ENCODE measurements at regions not wholly inside any gene's neighbourhood (a gene's known extent, or its start where the extent isn't known, plus 50 kb on each side); places are given as distances from the start of the nearest gene placed in this dataset.

GRCh38 chr6:8322659-8323058 lies 112.7 kb downstream of the SLC35B3 start:
- BruUV-seq (replicated peaks): no TSS peak
- H3K4me1 ChIP-seq: peaks cover 11% of the 10 kb centered on the region
- Mint-ChIP-seq H3K27me3 (ENCODE audit: insufficient read depth, unreplicated experiment) (no peaks in the 10 kb centered on the region), H3K27ac (ENCODE audit: unreplicated experiment) (no peak overlapping the region), H3K4me1 (ENCODE audit: low read depth, unreplicated experiment) (peaks cover 16% of the 10 kb centered on the region), H3K36me3 (ENCODE audit: insufficient read depth, unreplicated experiment) (peaks cover 12% of the 10 kb centered on the region), H3K4me3 (ENCODE audit: unreplicated experiment) (no peak overlapping the region), H3K9me3 (ENCODE audit: unreplicated experiment) (no peaks in the 10 kb centered on the region)
- no peak for DNase-seq
- H3K36me3 ChIP-seq (ENCODE audit: control insufficient read depth, insufficient read depth, low read length): no peaks in the 10 kb centered on the region
- no peak for TF ChIP-seq CTCF (IDR thresholded peaks at IDR 0.05; ENCODE audit: insufficient read depth in 1 of 2, low read depth in 1 of 2, low read length in 1 of 2, severe bottlenecking in 1 of 2, unreplicated experiment in 1 of 2)
- H3K9me3 ChIP-seq: no peaks in the 10 kb centered on the region
- POLR2A ChIA-PET: no interaction called here
- no peak overlapping the region for H3K4me3 ChIP-seq (ENCODE audit: low read depth, low read length)
- H3K27me3 ChIP-seq (replicated peaks; ENCODE audit: control insufficient read depth, insufficient read depth, low read length): no peaks in the 10 kb centered on the region
- CTCF ChIA-PET: no interaction called here
- intact Hi-C loops (cut with micrococcal nuclease; ENCODE audit: unreplicated experiment): loop anchor here (5.0 kb wide), 1 partner anchor 90 kb away; no protein-coding TSS in a partner anchor

GRCh38 chr6:8321671-8322404 lies 113.5 kb downstream of the SLC35B3 start:
- no peaks in the 10 kb centered on the region for H3K27me3 Mint-ChIP-seq (ENCODE audit: insufficient read depth, unreplicated experiment)

GRCh38 chr6:8315154-8315553 lies 120.2 kb downstream of the SLC35B3 start:
- Mint-ChIP-seq H3K36me3 (ENCODE audit: insufficient read depth, unreplicated experiment) (no peaks in the 10 kb centered on the region), H3K27me3 (ENCODE audit: insufficient read depth, unreplicated experiment) (no peaks in the 10 kb centered on the region), H3K9me3 (ENCODE audit: unreplicated experiment) (peaks cover 35% of the 10 kb centered on the region), H3K4me1 (ENCODE audit: low read depth, unreplicated experiment) (peaks cover 2% of the 10 kb centered on the region), H3K4me3 (ENCODE audit: unreplicated experiment) (no peak overlapping the region), H3K27ac (ENCODE audit: unreplicated experiment) (no peak overlapping the region)
- CTCF ChIA-PET: no interaction called here
- no peaks in the 10 kb centered on the region for H3K9me3 ChIP-seq
- POLR2A ChIA-PET: interaction anchor here (0.5 kb wide), 1 partner anchor 112 kb away, joined by 9 read pairs; no protein-coding TSS in a partner anchor
- intact Hi-C loops (cut with micrococcal nuclease; ENCODE audit: unreplicated experiment): no loop called here
- DNase-seq: no peak
- BruUV-seq (replicated peaks): no TSS peak
- H3K36me3 ChIP-seq (ENCODE audit: control insufficient read depth, insufficient read depth, low read length): no peaks in the 10 kb centered on the region
- no peak overlapping the region for H3K4me3 ChIP-seq (ENCODE audit: low read depth, low read length)
- no peaks in the 10 kb centered on the region for H3K27me3 ChIP-seq (replicated peaks; ENCODE audit: control insufficient read depth, insufficient read depth, low read length)
- TF ChIP-seq CTCF (IDR thresholded peaks at IDR 0.05; ENCODE audit: insufficient read depth in 1 of 2, low read depth in 1 of 2, low read length in 1 of 2, severe bottlenecking in 1 of 2, unreplicated experiment in 1 of 2): no peak
- no peaks in the 10 kb centered on the region; the same call in 1 of the 2 replicates for H3K4me1 ChIP-seq

More at GRCh38 chr6:8321671-8322404, 113.5 kb downstream of the SLC35B3 start:
- H3K36me3 Mint-ChIP-seq (ENCODE audit: insufficient read depth, unreplicated experiment): peaks cover 12% of the 10 kb centered on the region
- no peak overlapping the region for H3K4me3 ChIP-seq (ENCODE audit: low read depth, low read length)
- no peaks in the 10 kb centered on the region for H3K36me3 ChIP-seq (ENCODE audit: control insufficient read depth, insufficient read depth, low read length)
- no peaks in the 10 kb centered on the region for H3K9me3 Mint-ChIP-seq (ENCODE audit: unreplicated experiment)
- ChIA-PET CTCF (no interaction called here), POLR2A (no interaction called here)
- peaks cover 11% of the 10 kb centered on the region for H3K4me1 ChIP-seq
- intact Hi-C loops (cut with micrococcal nuclease; ENCODE audit: unreplicated experiment): loop anchor here (5.0 kb wide), 1 partner anchor 90 kb away; no protein-coding TSS in a partner anchor
- H3K9me3 ChIP-seq: no peaks in the 10 kb centered on the region
- no peak for TF ChIP-seq CTCF (IDR thresholded peaks at IDR 0.05; ENCODE audit: insufficient read depth in 1 of 2, low read depth in 1 of 2, low read length in 1 of 2, severe bottlenecking in 1 of 2, unreplicated experiment in 1 of 2)
- H3K4me3 Mint-ChIP-seq (ENCODE audit: unreplicated experiment): no peak overlapping the region
- no peaks in the 10 kb centered on the region for H3K27me3 ChIP-seq (replicated peaks; ENCODE audit: control insufficient read depth, insufficient read depth, low read length)
- DNase-seq: peak in 1 of 2 experiments; percentile 7
- H3K4me1 Mint-ChIP-seq (ENCODE audit: low read depth, unreplicated experiment): peaks cover 16% of the 10 kb centered on the region
- BruUV-seq (replicated peaks): no TSS peak
- peak overlapping the region; percentile 12 for H3K27ac Mint-ChIP-seq (ENCODE audit: unreplicated experiment)

Measured in Caco-2 (cell line).